Memory B cell (primary cell): ENCODE measurements at regions not wholly inside any gene's neighbourhood (a gene's known extent, or its start where the extent isn't known, plus 50 kb on each side); places are given as distances from the start of the nearest gene placed in this dataset.

Experiments
- ATAC-seq: fragments of 150-1000 bp; cut with Tn5 transposase; 2 replicates; pipeline ENCODE4 v1.10.0; 2021; ENCODE audit warnings: low read depth, mild to moderate bottlenecking, moderate library complexity
- DNase-seq, 2 donors: peaks; one replicate each; pipeline ENCODE4 v3.0.0; 2022; ENCODE audit warnings: low spot score in 2 of 2
- H3K27ac Mint-ChIP-seq: one replicate; pipeline ENCODE4 v1.8.0; 2022; ENCODE audit warnings: mild to moderate bottlenecking, moderate library complexity, mixed read lengths
- H3K27me3 Mint-ChIP-seq: one replicate; pipeline ENCODE4 v1.8.0; 2022; ENCODE audit warnings: mixed read lengths
- H3K36me3 Mint-ChIP-seq: one replicate; pipeline ENCODE4 v1.8.0; 2022; ENCODE audit warnings: mild to moderate bottlenecking, mixed read lengths
- H3K4me1 Mint-ChIP-seq: one replicate; pipeline ENCODE4 v1.8.0; 2022; ENCODE audit warnings: mixed read lengths
- H3K4me3 Mint-ChIP-seq: one replicate; pipeline ENCODE4 v1.8.0; 2022; ENCODE audit warnings: mild to moderate bottlenecking, moderate library complexity, mixed read lengths
- H3K9me3 Mint-ChIP-seq: one replicate; pipeline ENCODE4 v1.8.0; 2022; ENCODE audit warnings: mixed read lengths

GRCh38 chr14:85315733-85316290 lies 214.1 kb upstream of the FLRT2 start:
- DNase-seq (no peak), ATAC-seq (no peak)
- Mint-ChIP-seq H3K27ac (no peak overlapping the region), H3K27me3 (no peaks in the 10 kb centered on the region), H3K9me3 (peaks cover 4% of the 10 kb centered on the region), H3K4me1 (no peaks in the 10 kb centered on the region), H3K4me3 (no peak overlapping the region), H3K36me3 (no peaks in the 10 kb centered on the region)

- Mint-ChIP-seq H3K27ac (no peak overlapping the region), H3K36me3 (no peaks in the 10 kb centered on the region), H3K27me3 (no peaks in the 10 kb centered on the region), H3K9me3 (peaks cover 3% of the 10 kb centered on the region), H3K4me1 (no peaks in the 10 kb centered on the region), H3K4me3 (no peak overlapping the region)
- DNase-seq (no peak), ATAC-seq (no peak)
Measured at GRCh38 chr14:85316701-85317410, 213.1 kb upstream of the FLRT2 start.

GRCh38 chr14:85317491-85318021 lies 212.4 kb upstream of the FLRT2 start:
- Mint-ChIP-seq H3K36me3 (no peaks in the 10 kb centered on the region), H3K9me3 (peaks cover 3% of the 10 kb centered on the region), H3K27ac (no peak overlapping the region), H3K4me1 (no peaks in the 10 kb centered on the region), H3K4me3 (no peak overlapping the region), H3K27me3 (no peaks in the 10 kb centered on the region)
- ATAC-seq, result no peak
- no peak for DNase-seq

- no peak overlapping the region for H3K27ac Mint-ChIP-seq
- H3K27me3 Mint-ChIP-seq, result no peaks in the 10 kb centered on the region
- H3K36me3 Mint-ChIP-seq, result no peaks in the 10 kb centered on the region
- H3K9me3 Mint-ChIP-seq, result peaks cover 3% of the 10 kb centered on the region
- DNase-seq (no peak), ATAC-seq (no peak)
- H3K4me3 Mint-ChIP-seq, result no peak overlapping the region
- no peaks in the 10 kb centered on the region for H3K4me1 Mint-ChIP-seq
Measured at GRCh38 chr14:85319101-85319500, 210.8 kb upstream of the FLRT2 start.

- Mint-ChIP-seq H3K9me3 (peaks cover 7% of the 10 kb centered on the region), H3K4me3 (no peak overlapping the region), H3K27me3 (no peaks in the 10 kb centered on the region), H3K4me1 (no peaks in the 10 kb centered on the region), H3K36me3 (no peaks in the 10 kb centered on the region), H3K27ac (no peak overlapping the region)
- ATAC-seq (no peak), DNase-seq (no peak)
Measured at GRCh38 chr14:85319998-85320630, 209.8 kb upstream of the FLRT2 start.

- no peak for DNase-seq
- no peaks in the 10 kb centered on the region for H3K36me3 Mint-ChIP-seq
- H3K9me3 Mint-ChIP-seq, result peaks cover 7% of the 10 kb centered on the region
- no peak overlapping the region for H3K27ac Mint-ChIP-seq
- no peak for ATAC-seq
- no peaks in the 10 kb centered on the region for H3K27me3 Mint-ChIP-seq
- no peak overlapping the region for H3K4me3 Mint-ChIP-seq
- H3K4me1 Mint-ChIP-seq, result no peaks in the 10 kb centered on the region
Measured at GRCh38 chr14:85325134-85326017, 204.6 kb upstream of the FLRT2 start.

- H3K27me3 Mint-ChIP-seq, result no peaks in the 10 kb centered on the region
- H3K4me3 Mint-ChIP-seq, result no peak overlapping the region
- ATAC-seq (no peak), DNase-seq (no peak)
- no peak overlapping the region for H3K27ac Mint-ChIP-seq
- no peaks in the 10 kb centered on the region for H3K36me3 Mint-ChIP-seq
- H3K9me3 Mint-ChIP-seq, result no peaks in the 10 kb centered on the region
- no peaks in the 10 kb centered on the region for H3K4me1 Mint-ChIP-seq
Measured at GRCh38 chr14:85332401-85332800, 197.5 kb upstream of the FLRT2 start.

- DNase-seq (no peak), ATAC-seq (no peak)
- H3K27ac Mint-ChIP-seq, result no peak overlapping the region
- no peaks in the 10 kb centered on the region for H3K9me3 Mint-ChIP-seq
- no peaks in the 10 kb centered on the region for H3K36me3 Mint-ChIP-seq
- no peaks in the 10 kb centered on the region for H3K27me3 Mint-ChIP-seq
- H3K4me1 Mint-ChIP-seq, result no peaks in the 10 kb centered on the region
- no peak overlapping the region for H3K4me3 Mint-ChIP-seq
Measured at GRCh38 chr14:85333313-85333712, 196.6 kb upstream of the FLRT2 start.

- Mint-ChIP-seq H3K36me3 (no peaks in the 10 kb centered on the region), H3K9me3 (no peaks in the 10 kb centered on the region), H3K4me3 (no peak overlapping the region), H3K27me3 (no peaks in the 10 kb centered on the region), H3K4me1 (no peaks in the 10 kb centered on the region), H3K27ac (no peak overlapping the region)
- DNase-seq, result no peak
- ATAC-seq, result no peak
Measured at GRCh38 chr14:85333841-85334240, 196.1 kb upstream of the FLRT2 start.

GRCh38 chr14:85334316-85334715 lies 195.6 kb upstream of the FLRT2 start:
- Mint-ChIP-seq H3K9me3 (no peaks in the 10 kb centered on the region), H3K27ac (no peak overlapping the region), H3K27me3 (no peaks in the 10 kb centered on the region), H3K4me3 (no peak overlapping the region), H3K4me1 (no peaks in the 10 kb centered on the region), H3K36me3 (no peaks in the 10 kb centered on the region)
- ATAC-seq, result no peak
- no peak for DNase-seq

- Mint-ChIP-seq H3K9me3 (peaks cover 3% of the 10 kb centered on the region), H3K27ac (no peak overlapping the region), H3K27me3 (no peaks in the 10 kb centered on the region), H3K36me3 (no peaks in the 10 kb centered on the region), H3K4me1 (no peaks in the 10 kb centered on the region), H3K4me3 (no peak overlapping the region)
- DNase-seq (no peak), ATAC-seq (no peak)
Measured at GRCh38 chr14:85336257-85336656, 193.7 kb upstream of the FLRT2 start.

- Mint-ChIP-seq H3K9me3 (peaks cover 3% of the 10 kb centered on the region), H3K36me3 (no peaks in the 10 kb centered on the region), H3K27ac (no peak overlapping the region), H3K4me1 (no peaks in the 10 kb centered on the region), H3K27me3 (no peaks in the 10 kb centered on the region), H3K4me3 (no peak overlapping the region)
- no peak for ATAC-seq
- no peak for DNase-seq
Measured at GRCh38 chr14:85336817-85337216, 193.1 kb upstream of the FLRT2 start.

GRCh38 chr14:85338895-85339294 lies 191.0 kb upstream of the FLRT2 start:
- Mint-ChIP-seq H3K36me3 (no peaks in the 10 kb centered on the region), H3K4me3 (no peak overlapping the region), H3K27me3 (no peaks in the 10 kb centered on the region), H3K9me3 (peaks cover 3% of the 10 kb centered on the region), H3K27ac (no peak overlapping the region), H3K4me1 (no peaks in the 10 kb centered on the region)
- ATAC-seq (no peak), DNase-seq (no peak)
